ENCODE measurements at regions not wholly inside any gene's neighbourhood (a gene's known extent, or its start where the extent isn't known, plus 50 kb on each side); places are given as distances from the start of the nearest gene placed in this dataset.

GRCh38 chr7:113321201-113321600 lies 202.8 kb upstream of the SMIM30 start:
- H3K27me3 Mint-ChIP-seq (ENCODE audit: insufficient read depth, low read depth): no peaks in the 10 kb centered on the region
- Histone ChIP-seq H4K20me1 (ENCODE audit: low read depth) (no peaks in the 10 kb centered on the region), H3K9ac (no peak overlapping the region), H3K9me3 (ENCODE audit: low read depth) (no peaks in the 10 kb centered on the region), H3K4me2 (no peak overlapping the region), H3F3A (ENCODE audit: low read depth) (no peaks in the 10 kb centered on the region), H3K79me2 (ENCODE audit: low read depth) (no peaks in the 10 kb centered on the region), H3K4me3 (no peak overlapping the region), H3K27ac (no peak overlapping the region), H3K36me3 (no peaks in the 10 kb centered on the region), H2AFZ (replicated peaks) (no peak overlapping the region), H3K27me3 (no peaks in the 10 kb centered on the region), H3K4me1 (peaks cover 5% of the 10 kb centered on the region)
- no peak overlapping the region for H3K27ac Mint-ChIP-seq
- no peaks in the 10 kb centered on the region for H3K9me3 Mint-ChIP-seq
- H3K36me3 Mint-ChIP-seq: no peaks in the 10 kb centered on the region
- no peak for DNase-seq (ENCODE audit: low spot score)
- H3K4me3 Mint-ChIP-seq: no peak overlapping the region
- no peaks in the 10 kb centered on the region for H3K4me1 Mint-ChIP-seq
- TF ChIP-seq CTCF (IDR thresholded peaks at IDR 0.05) (no peak), EZH2 (IDR thresholded peaks at IDR 0.05) (no peak), EZH2phosphoT487 (IDR thresholded peaks at IDR 0.05) (no peak)

- no peak for DNase-seq (ENCODE audit: low spot score)
- Histone ChIP-seq H3K4me3 (no peak overlapping the region), H3K9me3 (ENCODE audit: low read depth) (no peaks in the 10 kb centered on the region), H3K4me1 (peaks cover 5% of the 10 kb centered on the region), H3K27me3 (no peaks in the 10 kb centered on the region), H3K4me2 (no peak overlapping the region), H3K79me2 (ENCODE audit: low read depth) (no peaks in the 10 kb centered on the region), H3K27ac (no peak overlapping the region), H2AFZ (replicated peaks) (no peak overlapping the region), H3K36me3 (no peaks in the 10 kb centered on the region), H4K20me1 (ENCODE audit: low read depth) (no peaks in the 10 kb centered on the region), H3K9ac (no peak overlapping the region), H3F3A (ENCODE audit: low read depth) (no peaks in the 10 kb centered on the region)
- Mint-ChIP-seq H3K4me1 (no peaks in the 10 kb centered on the region), H3K4me3 (no peak overlapping the region), H3K27ac (no peak overlapping the region), H3K27me3 (ENCODE audit: insufficient read depth, low read depth) (no peaks in the 10 kb centered on the region), H3K36me3 (no peaks in the 10 kb centered on the region), H3K9me3 (no peaks in the 10 kb centered on the region)
- no peak for TF ChIP-seq CTCF (IDR thresholded peaks at IDR 0.05)
- no peak for TF ChIP-seq EZH2phosphoT487 (IDR thresholded peaks at IDR 0.05)
- TF ChIP-seq EZH2 (IDR thresholded peaks at IDR 0.05): no peak
These were observed 202.1 kb upstream of the SMIM30 start for GRCh38 chr7:113320419-113320818.

- no peaks in the 10 kb centered on the region for H3K27me3 Mint-ChIP-seq (ENCODE audit: insufficient read depth, low read depth)
- no peaks in the 10 kb centered on the region for H3K36me3 Mint-ChIP-seq
These were observed 196.2 kb upstream of the SMIM30 start for GRCh38 chr7:113314594-113314993.

More at GRCh38 chr7:113314594-113314993, 196.2 kb upstream of the SMIM30 start:
- Histone ChIP-seq H2AFZ (replicated peaks) (no peak overlapping the region), H3K36me3 (no peaks in the 10 kb centered on the region), H3K9ac (no peak overlapping the region), H3K9me3 (ENCODE audit: low read depth) (no peaks in the 10 kb centered on the region), H3K4me2 (no peak overlapping the region), H3K4me1 (peaks cover 5% of the 10 kb centered on the region), H3K27me3 (no peaks in the 10 kb centered on the region), H3K27ac (no peak overlapping the region), H4K20me1 (ENCODE audit: low read depth) (no peaks in the 10 kb centered on the region), H3K79me2 (ENCODE audit: low read depth) (no peaks in the 10 kb centered on the region), H3K4me3 (no peak overlapping the region), H3F3A (ENCODE audit: low read depth) (no peaks in the 10 kb centered on the region)
- Mint-ChIP-seq H3K4me1 (no peaks in the 10 kb centered on the region), H3K4me3 (no peak overlapping the region), H3K9me3 (no peaks in the 10 kb centered on the region), H3K27ac (no peak overlapping the region)
- TF ChIP-seq EZH2phosphoT487 (IDR thresholded peaks at IDR 0.05) (no peak), CTCF (IDR thresholded peaks at IDR 0.05) (no peak), EZH2 (IDR thresholded peaks at IDR 0.05) (no peak)
- DNase-seq (ENCODE audit: low spot score): no peak
